GM12874 (cell line): ENCODE measurements at regions not wholly inside any gene's neighbourhood (a gene's known extent, or its start where the extent isn't known, plus 50 kb on each side); places are given as distances from the start of the nearest gene placed in this dataset.

ENCODE experiments used
- TF ChIP-seq, protein P1 (sequence below): IDR thresholded peaks from 2 replicates; pipeline ENCODE4 v1.5.1; 2011; ENCODE audit warnings: low read depth, mild to moderate bottlenecking, control low read depth, low read length, moderate library complexity; ENCODE audit not compliant: insufficient read depth

DNA sequence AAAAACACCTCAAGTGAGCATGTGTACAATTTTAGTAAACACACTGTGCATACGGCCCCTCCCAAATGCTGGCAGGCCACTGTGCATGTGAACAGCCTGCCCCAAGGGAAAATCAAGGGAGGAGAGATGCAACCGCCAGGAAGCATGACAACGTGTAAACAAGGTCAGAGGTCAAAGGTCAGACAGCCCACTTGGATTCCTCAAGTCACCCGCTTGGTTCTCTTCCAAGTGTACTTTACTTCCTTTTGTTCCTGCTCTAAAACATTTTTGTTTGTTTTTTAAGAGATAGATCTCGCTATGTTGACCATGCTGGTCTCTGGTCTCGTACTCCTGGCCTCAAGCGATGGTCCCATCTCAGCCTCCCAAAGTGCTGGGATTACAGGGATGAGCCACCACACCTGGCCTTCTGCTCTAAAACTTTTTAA, 126.7 kb upstream of the SHB start:
- TF ChIP-seq, protein P1, sequence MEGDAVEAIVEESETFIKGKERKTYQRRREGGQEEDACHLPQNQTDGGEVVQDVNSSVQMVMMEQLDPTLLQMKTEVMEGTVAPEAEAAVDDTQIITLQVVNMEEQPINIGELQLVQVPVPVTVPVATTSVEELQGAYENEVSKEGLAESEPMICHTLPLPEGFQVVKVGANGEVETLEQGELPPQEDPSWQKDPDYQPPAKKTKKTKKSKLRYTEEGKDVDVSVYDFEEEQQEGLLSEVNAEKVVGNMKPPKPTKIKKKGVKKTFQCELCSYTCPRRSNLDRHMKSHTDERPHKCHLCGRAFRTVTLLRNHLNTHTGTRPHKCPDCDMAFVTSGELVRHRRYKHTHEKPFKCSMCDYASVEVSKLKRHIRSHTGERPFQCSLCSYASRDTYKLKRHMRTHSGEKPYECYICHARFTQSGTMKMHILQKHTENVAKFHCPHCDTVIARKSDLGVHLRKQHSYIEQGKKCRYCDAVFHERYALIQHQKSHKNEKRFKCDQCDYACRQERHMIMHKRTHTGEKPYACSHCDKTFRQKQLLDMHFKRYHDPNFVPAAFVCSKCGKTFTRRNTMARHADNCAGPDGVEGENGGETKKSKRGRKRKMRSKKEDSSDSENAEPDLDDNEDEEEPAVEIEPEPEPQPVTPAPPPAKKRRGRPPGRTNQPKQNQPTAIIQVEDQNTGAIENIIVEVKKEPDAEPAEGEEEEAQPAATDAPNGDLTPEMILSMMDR: no peak

DNA sequence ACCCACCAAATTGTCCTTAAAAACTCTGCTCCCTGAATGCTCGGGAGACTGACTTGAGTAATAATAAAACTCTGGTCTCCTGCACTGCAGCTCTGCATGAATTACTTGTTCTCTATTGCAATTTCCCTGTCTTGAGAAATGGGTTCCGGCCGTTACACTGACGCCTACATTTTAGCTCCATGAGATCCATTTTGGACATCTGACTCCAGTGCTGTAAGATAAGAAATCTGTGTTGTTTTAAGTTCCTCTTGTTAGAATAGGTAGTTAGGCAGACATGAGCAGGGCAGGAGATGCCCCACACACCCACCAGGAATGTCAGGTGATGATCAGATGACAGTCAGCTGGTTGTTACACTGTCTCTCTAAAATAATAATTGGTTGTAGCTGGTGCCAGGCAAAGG, 125.8 kb upstream of the SHB start:
- TF ChIP-seq, protein P1: no peak

DNA sequence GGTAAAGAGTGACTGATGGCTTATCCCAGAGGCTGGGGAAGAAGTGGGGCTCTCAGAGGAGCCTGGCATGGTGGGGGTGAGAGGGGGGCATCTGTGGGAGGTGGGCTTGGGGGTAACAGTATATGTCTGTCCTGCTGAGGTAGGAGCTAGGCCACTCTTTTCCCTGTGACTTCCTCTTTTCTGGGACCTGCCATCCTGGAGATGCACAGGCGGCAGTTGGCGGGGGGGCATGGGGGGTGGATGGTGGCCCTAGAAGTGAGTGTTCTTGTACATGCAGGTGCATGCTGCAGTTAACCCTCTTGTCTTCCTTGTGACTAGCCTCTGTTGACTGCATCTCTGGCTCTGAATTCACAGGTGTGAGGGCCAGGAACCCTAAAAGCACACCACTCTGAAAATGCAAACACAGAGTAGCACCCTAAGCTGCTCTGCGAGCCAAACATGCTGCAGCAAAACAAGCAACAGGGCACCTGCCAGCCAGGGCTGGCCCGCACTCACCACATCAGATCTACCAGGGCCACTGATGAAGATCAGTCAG, 123.8 kb upstream of the SHB start:
- TF ChIP-seq, protein P1: no peak

DNA sequence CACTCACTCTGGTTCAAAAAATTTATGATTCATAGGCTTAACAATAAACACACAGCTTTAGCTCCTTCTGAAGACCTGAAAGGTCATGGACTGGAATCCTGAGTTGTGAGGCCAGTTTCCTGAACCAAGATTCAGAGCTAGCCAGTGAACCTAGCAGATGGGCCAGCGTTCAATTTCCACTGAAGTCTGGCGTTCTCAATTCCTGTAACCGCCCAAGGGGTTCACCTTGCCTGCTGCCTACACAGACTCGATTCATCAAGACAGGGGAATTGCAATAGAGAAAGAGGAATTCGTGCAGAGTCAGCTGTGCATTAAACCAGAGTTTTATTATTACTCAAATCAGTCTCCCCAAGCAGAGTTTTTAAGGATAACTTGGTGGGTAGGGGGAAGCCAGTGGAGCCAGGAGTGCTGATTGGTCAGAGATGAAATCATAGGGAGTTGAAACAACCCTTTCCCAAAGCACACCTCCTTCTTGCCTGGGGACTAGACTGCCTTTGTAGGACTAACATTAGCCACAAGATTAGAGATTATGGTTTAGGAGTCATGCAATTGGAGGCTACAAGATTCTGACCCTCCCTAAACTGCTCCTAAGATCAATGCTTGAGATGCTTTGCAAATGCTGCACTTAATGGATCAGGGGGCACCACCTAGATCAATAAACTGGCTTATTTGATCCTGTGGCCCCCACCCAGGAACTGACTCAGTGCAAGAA, 117.5 kb upstream of the SHB start:
- TF ChIP-seq, protein P1: no peak

DNA sequence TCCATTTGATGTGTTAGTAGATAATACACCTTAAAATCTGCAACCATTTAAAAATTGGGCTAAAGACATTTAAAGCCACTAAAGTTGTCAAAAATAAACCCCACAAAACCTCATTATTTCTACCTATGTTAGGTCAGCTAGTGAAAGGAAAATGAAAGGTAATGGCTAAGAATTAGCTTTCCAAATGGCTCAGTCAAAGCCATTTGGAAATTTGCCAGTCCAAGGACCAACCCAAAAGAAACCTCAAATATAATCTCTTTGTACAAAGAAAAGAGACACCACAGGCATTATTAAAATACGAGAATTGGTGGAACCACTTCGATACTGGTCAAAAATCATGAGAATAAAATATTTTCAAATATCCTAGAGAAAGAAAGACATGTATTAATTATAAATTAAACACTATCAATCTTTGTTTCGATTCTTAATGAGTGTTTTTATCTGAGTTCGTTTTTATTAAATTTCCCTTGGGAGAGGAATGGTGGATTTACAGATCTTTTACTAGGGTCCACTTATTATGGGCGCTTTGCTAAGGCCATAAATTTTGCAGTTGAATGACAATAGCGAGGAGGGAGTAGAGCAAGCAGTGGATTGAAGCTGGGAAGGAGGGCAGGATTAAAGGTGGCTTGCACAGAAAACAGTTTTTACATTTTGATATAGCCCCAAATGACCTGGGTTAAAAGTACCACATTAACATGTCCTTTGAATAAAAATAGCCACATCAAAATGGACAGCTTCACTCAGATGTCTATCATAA, 116.8 kb upstream of the SHB start:
- TF ChIP-seq, protein P1: no peak

DNA sequence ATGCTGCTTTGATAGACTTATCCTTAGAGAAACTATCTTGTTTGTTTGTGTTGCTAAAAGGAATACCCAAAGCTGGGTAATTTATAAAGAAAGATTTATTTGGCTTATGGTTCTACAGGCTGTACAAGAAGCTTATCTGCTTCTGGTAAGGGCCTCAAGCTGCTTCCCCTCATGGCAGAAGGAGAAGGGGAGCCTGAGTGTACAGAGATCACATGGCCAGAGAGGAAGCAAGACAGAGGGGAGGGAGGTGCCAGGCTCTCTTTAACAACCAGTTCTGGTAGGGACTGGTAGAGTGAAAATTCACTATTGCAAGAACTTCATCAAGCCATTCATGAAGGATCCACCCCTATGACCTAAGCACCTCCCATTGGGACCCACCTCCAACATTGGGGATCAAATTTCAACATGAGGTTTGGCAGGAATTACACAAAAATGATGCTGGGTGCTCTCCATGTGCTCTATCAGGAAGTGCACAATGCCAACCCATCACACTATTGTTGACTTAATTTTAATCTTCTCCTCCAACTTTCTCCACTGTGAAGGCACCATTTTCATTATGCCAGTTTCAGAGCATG, 115.1 kb upstream of the SHB start:
- TF ChIP-seq, protein P1: no peak

DNA sequence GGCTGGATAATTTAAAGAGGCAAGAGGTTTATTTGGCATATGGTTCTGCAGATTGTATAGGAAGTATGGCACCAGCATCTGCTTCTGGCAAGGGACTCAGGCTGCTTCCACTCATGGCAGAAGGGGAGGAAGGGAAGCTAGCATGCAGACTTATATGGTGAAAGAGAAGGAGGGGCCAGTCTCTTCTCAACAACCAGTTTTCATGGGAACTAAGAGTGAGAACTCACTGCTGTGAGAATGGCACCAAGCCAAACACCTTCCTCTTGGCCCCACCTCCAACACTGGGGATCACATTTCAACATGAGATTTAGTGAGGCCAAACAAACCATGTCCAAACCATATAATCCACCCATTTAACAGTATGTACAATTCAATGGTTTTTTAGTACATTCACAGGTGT, 113.3 kb upstream of the SHB start:
- TF ChIP-seq, protein P1: no peak
